PFSK-1 (cell line): ENCODE measurements at regions not wholly inside any gene's neighbourhood (a gene's known extent, or its start where the extent isn't known, plus 50 kb on each side); places are given as distances from the start of the nearest gene placed in this dataset.

Source experiments
- FOXP2 ChIP-seq: optimal IDR thresholded peaks from 2 replicates; pipeline ENCODE3; 2011; ENCODE audit warnings: borderline replicate concordance, control low read depth, inconsistent platforms; ENCODE audit not compliant: insufficient read depth; ENCODE audit errors: extremely low read length, extremely low read depth
- POLR2AphosphoS5 ChIP-seq: IDR thresholded peaks from 2 replicates; pipeline ENCODE4 v1.6.1; 2012; ENCODE audit warnings: low read depth, mild to moderate bottlenecking, control low read depth, low read length, moderate library complexity
- SIN3A ChIP-seq: IDR thresholded peaks from 2 replicates; pipeline ENCODE4 v1.6.1; 2012; ENCODE audit warnings: mild to moderate bottlenecking, low read length, moderate library complexity, borderline replicate concordance; ENCODE audit not compliant: insufficient read depth
- TAF1 ChIP-seq: IDR thresholded peaks from 2 replicates; pipeline ENCODE4 v1.6.1; 2012; ENCODE audit warnings: low read length, control low read depth, borderline replicate concordance; ENCODE audit not compliant: insufficient read depth
- TF ChIP-seq, protein P1 (sequence below), 2 experiments: IDR thresholded peaks; 2 replicates each; pipeline versions ENCODE4 v1.6.1 to v1.8.0; 2011 to 2012; ENCODE audit warnings: low read depth in 2 of 2, low read length in 2 of 2, control low read depth in 1 of 2, inconsistent platforms in 1 of 2, mild to moderate bottlenecking in 1 of 2, moderate library complexity in 1 of 2; ENCODE audit not compliant: insufficient read depth in 1 of 2

DNA sequence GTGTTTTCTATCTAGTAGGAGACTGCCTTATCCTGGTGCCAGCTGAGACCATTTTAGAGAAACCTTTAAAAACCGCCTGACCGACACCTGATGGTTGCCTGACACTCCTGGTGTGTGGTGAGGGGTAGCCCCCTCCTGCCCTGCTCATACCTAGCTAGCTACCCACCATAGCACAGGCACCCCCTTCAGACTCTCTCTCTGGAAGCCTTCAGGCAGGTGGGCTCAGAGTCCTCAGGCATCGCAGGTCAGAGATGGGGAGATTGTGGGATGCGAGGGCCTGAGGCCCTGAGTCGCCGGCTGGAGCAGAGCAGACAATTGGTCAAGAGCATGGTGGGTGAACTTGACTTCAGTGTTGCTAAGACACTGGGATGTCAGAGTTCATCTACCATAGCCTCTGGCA lies 424.6 kb downstream of the BRD1 start:
- TF ChIP-seq TAF1 (no peak), POLR2AphosphoS5 (no peak), SIN3A (no peak), FOXP2 (no peak)
- TF ChIP-seq, protein P1, sequence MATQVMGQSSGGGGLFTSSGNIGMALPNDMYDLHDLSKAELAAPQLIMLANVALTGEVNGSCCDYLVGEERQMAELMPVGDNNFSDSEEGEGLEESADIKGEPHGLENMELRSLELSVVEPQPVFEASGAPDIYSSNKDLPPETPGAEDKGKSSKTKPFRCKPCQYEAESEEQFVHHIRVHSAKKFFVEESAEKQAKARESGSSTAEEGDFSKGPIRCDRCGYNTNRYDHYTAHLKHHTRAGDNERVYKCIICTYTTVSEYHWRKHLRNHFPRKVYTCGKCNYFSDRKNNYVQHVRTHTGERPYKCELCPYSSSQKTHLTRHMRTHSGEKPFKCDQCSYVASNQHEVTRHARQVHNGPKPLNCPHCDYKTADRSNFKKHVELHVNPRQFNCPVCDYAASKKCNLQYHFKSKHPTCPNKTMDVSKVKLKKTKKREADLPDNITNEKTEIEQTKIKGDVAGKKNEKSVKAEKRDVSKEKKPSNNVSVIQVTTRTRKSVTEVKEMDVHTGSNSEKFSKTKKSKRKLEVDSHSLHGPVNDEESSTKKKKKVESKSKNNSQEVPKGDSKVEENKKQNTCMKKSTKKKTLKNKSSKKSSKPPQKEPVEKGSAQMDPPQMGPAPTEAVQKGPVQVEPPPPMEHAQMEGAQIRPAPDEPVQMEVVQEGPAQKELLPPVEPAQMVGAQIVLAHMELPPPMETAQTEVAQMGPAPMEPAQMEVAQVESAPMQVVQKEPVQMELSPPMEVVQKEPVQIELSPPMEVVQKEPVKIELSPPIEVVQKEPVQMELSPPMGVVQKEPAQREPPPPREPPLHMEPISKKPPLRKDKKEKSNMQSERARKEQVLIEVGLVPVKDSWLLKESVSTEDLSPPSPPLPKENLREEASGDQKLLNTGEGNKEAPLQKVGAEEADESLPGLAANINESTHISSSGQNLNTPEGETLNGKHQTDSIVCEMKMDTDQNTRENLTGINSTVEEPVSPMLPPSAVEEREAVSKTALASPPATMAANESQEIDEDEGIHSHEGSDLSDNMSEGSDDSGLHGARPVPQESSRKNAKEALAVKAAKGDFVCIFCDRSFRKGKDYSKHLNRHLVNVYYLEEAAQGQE (IDR thresholded peaks at IDR 0.05; ENCODE audit: insufficient read depth in 1 of 2, low read depth in 2 of 2, low read length in 2 of 2), result no peak

GRCh38 chr22:49402169-49402568 lies 425.5 kb downstream of the BRD1 start:
- TF ChIP-seq TAF1, result no peak
- TF ChIP-seq, protein P1 (IDR thresholded peaks at IDR 0.05; ENCODE audit: insufficient read depth in 1 of 2, low read depth in 2 of 2, low read length in 2 of 2), result no peak
- no peak for TF ChIP-seq FOXP2
- no peak for TF ChIP-seq SIN3A
- TF ChIP-seq POLR2AphosphoS5, result no peak

DNA sequence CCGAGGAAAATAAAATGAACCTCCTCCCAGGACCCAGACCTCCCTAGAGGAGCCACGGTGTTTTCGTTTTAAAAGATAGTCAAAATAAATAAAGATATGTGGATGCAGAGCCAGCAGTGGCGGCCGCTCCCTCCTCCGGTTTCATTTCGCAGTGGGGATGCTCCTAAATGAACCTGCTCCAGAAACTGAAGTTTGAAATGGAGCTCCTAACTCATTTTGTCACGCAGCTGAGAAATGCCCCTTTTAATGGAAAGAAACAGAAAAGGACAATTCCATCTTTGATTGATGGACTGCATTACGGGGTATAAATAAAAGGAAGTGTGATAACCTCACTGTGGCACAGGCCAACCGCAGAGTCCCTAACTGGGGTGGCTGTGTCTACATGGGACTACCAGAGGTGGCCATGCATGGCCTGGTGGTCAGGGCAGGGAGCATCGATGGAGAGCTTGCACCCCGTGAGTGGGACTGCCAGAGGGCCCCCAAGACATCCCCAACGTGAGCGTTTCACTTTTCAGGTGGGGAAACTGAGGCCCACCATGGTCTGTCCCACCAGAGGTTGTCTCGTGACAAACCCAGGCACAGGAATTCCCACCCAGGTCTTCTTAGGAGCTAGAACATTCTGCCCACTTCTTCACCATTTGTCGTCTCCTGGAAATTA lies 426.6 kb downstream of the BRD1 start:
- TF ChIP-seq POLR2AphosphoS5 (no peak), TAF1 (no peak), SIN3A (no peak), FOXP2 (no peak)
- TF ChIP-seq, protein P1 (IDR thresholded peaks at IDR 0.05; ENCODE audit: insufficient read depth in 1 of 2, low read depth in 2 of 2, low read length in 2 of 2), result no peak

DNA sequence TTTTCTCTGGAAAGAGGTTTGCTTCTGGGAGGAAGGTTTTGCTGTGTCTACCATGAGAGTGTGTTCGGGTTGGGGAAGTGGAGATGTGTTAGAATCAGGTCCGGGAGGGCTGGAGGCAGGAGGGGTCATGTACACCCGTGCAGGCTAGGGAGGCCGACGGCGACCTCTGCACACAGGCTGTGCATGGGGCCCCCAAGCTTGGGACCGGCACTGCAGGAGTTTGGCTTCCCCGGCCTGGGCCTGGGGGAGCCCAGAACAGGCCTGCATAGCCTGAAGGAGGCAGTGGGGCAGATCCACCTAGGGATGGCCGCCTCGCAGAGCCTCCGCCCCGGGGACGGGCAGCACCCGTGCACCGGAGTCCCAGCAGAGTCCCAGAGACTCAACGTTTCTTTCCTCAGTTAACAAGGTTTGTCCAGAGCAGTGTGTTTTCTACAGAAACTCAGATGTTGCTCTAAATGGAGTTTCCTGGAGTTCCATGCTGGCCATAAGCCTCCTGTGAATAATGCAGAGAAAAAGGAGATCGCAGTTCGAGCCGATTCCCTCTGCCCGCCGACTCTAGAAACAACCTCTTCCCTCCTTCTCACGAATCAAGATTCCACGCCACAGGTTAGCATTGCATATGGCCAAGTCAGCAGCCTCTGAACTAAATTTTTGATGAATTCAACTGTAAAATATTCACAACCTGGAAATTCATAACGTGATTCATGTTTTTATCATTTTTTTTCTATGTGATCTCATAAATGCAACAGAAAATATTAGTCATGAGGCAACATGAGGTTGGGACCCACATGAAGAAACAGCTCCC lies 427.3 kb downstream of the BRD1 start:
- TF ChIP-seq, protein P1 (IDR thresholded peaks at IDR 0.05; ENCODE audit: insufficient read depth in 1 of 2, low read depth in 2 of 2, low read length in 2 of 2), result no peak
- TF ChIP-seq POLR2AphosphoS5 (no peak), TAF1 (no peak), FOXP2 (no peak), SIN3A (no peak)
